Caco-2 (cell line): ENCODE measurements at regions not wholly inside any gene's neighbourhood (a gene's known extent, or its start where the extent isn't known, plus 50 kb on each side); places are given as distances from the start of the nearest gene placed in this dataset.

Experiments
- BruUV-seq: library from RNA; stranded (reverse); fragments of 400-500 nt; replicated peaks from 2 replicates; lab custom pipeline; 2021; lab: Mats Ljungman, UMichigan
- CTCF ChIA-PET: fragments of 300-600 bp; sonication (Branson Sonifier 250); formaldehyde crosslinking; loops from one replicate; lab custom pipeline; 2022; ENCODE audit warnings: antibody characterized with exemption; lab: Charles Lee
- POLR2A ChIA-PET: fragments of 300-600 bp; sonication (Branson Sonifier 250); formaldehyde crosslinking; loops from one replicate; lab custom pipeline; 2022; ENCODE audit warnings: antibody characterized with exemption; lab: Charles Lee
- DNase-seq, 2 experiments: peaks; one replicate each; pipeline versions ENCODE4 v3.0.0 to v3.0.0-alpha.2; 2020 to 2022
- H3K27me3 ChIP-seq: replicated peaks from 2 replicates; pipeline ENCODE4 v1.6.0; 2011; ENCODE audit warnings: low read length; ENCODE audit not compliant: control insufficient read depth, insufficient read depth
- H3K36me3 ChIP-seq: 2 replicates; pipeline ENCODE4 v1.5.1; 2011; ENCODE audit warnings: low read length; ENCODE audit not compliant: control insufficient read depth, insufficient read depth
- H3K4me1 ChIP-seq: fragments of 250-450 bp; sonication (Bioruptor Pico); 2 replicates; pipeline ENCODE4 v1.5.1; 2020; ENCODE audit warnings: mild to moderate bottlenecking
- H3K4me3 ChIP-seq: 2 replicates; pipeline ENCODE4 v1.5.1; 2011; ENCODE audit warnings: low read depth, mild to moderate bottlenecking, control low read depth, low read length
- H3K9me3 ChIP-seq: fragments of 250-450 bp; sonication (Bioruptor Pico); 2 replicates; pipeline ENCODE4 v1.5.1; 2020; ENCODE audit warnings: mild to moderate bottlenecking, moderate library complexity
- H3K27ac Mint-ChIP-seq: one replicate; pipeline ENCODE4 v1.8.0; 2022; ENCODE audit warnings: mixed read lengths; ENCODE audit not compliant: unreplicated experiment
- H3K27me3 Mint-ChIP-seq: one replicate; pipeline ENCODE4 v1.8.0; 2022; ENCODE audit warnings: mixed read lengths; ENCODE audit not compliant: insufficient read depth, unreplicated experiment
- H3K36me3 Mint-ChIP-seq: one replicate; pipeline ENCODE4 v1.8.0; 2022; ENCODE audit warnings: mild to moderate bottlenecking, mixed read lengths; ENCODE audit not compliant: insufficient read depth, unreplicated experiment
- H3K4me1 Mint-ChIP-seq: one replicate; pipeline ENCODE4 v1.8.0; 2022; ENCODE audit warnings: low read depth, mixed read lengths; ENCODE audit not compliant: unreplicated experiment
- H3K4me3 Mint-ChIP-seq: one replicate; pipeline ENCODE4 v1.8.0; 2022; ENCODE audit warnings: mild to moderate bottlenecking, moderate library complexity, mixed read lengths; ENCODE audit not compliant: unreplicated experiment
- H3K9me3 Mint-ChIP-seq: one replicate; pipeline ENCODE4 v1.8.0; 2022; ENCODE audit warnings: mixed read lengths; ENCODE audit not compliant: unreplicated experiment
- intact Hi-C: fragments of 100-400 bp; cut with micrococcal nuclease; formaldehyde crosslinking; loops from one replicate; pipeline ENCODE4 v1.10.0; 2022; ENCODE audit not compliant: unreplicated experiment
- TF ChIP-seq, protein P1 (sequence below), 2 experiments: fragments of 200-600 bp in 1 of 2; IDR thresholded peaks; 1 replicate in 1 of 2; 2 replicates in 1 of 2; pipeline versions ENCODE4 v1.5.1 to v1.8.0; 2011 to 2022; ENCODE audit warnings: antibody characterized with exemption in 1 of 2, control low read depth in 1 of 2, inconsistent platforms in 1 of 2, low read depth in 1 of 2, low read length in 1 of 2, mild to moderate bottlenecking in 1 of 2, moderate library complexity in 1 of 2; ENCODE audit not compliant: insufficient read depth in 1 of 2, severe bottlenecking in 1 of 2, unreplicated experiment in 1 of 2

- POLR2A ChIA-PET, result no interaction called here
- BruUV-seq, result no TSS peak
Measured at GRCh38 chr7:109224100-109224499, 654.4 kb downstream of the DNAJB9 start.

DNA sequence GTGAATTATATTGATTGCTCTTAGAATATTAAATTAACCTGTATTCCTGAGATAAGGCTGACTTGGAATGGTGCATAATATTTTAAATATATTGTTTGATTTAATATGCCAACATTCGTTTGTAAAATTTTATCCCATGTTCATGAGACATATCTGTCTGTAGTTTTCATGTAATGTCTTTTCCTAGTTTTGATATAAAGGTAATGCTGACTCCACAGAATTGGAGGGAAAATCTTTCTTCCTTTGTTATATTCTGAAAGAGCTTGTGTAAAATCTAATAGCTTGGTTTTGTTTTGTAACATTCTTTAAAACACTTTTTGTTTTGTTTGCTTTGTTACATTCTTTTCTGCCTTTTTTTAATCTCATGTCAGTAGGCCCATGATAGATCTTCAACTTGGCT lies 657.0 kb downstream of the DNAJB9 start:
- H3K36me3 Mint-ChIP-seq, result no peaks in the 10 kb centered on the region
- no TSS peak for BruUV-seq
- H3K9me3 Mint-ChIP-seq, result no peaks in the 10 kb centered on the region
- no peak overlapping the region for H3K4me3 Mint-ChIP-seq
- no peaks in the 10 kb centered on the region for H3K36me3 ChIP-seq
- no peaks in the 10 kb centered on the region for H3K4me1 ChIP-seq
- no peak overlapping the region for H3K4me3 ChIP-seq
- no peak overlapping the region for H3K27ac Mint-ChIP-seq
- H3K9me3 ChIP-seq, result no peaks in the 10 kb centered on the region
- no peaks in the 10 kb centered on the region for H3K27me3 Mint-ChIP-seq
- CTCF ChIA-PET, result no interaction called here
- POLR2A ChIA-PET, result no interaction called here
- intact Hi-C loops, result no loop called here
- no peaks in the 10 kb centered on the region for H3K4me1 Mint-ChIP-seq
- TF ChIP-seq, protein P1, sequence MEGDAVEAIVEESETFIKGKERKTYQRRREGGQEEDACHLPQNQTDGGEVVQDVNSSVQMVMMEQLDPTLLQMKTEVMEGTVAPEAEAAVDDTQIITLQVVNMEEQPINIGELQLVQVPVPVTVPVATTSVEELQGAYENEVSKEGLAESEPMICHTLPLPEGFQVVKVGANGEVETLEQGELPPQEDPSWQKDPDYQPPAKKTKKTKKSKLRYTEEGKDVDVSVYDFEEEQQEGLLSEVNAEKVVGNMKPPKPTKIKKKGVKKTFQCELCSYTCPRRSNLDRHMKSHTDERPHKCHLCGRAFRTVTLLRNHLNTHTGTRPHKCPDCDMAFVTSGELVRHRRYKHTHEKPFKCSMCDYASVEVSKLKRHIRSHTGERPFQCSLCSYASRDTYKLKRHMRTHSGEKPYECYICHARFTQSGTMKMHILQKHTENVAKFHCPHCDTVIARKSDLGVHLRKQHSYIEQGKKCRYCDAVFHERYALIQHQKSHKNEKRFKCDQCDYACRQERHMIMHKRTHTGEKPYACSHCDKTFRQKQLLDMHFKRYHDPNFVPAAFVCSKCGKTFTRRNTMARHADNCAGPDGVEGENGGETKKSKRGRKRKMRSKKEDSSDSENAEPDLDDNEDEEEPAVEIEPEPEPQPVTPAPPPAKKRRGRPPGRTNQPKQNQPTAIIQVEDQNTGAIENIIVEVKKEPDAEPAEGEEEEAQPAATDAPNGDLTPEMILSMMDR (IDR thresholded peaks at IDR 0.05; ENCODE audit: insufficient read depth in 1 of 2, low read depth in 1 of 2, low read length in 1 of 2, severe bottlenecking in 1 of 2, unreplicated experiment in 1 of 2), result no peak
- DNase-seq, result no peak
- H3K27me3 ChIP-seq, result no peaks in the 10 kb centered on the region

More at GRCh38 chr7:109224100-109224499, 654.4 kb downstream of the DNAJB9 start:
- H3K4me1 ChIP-seq, result no peaks in the 10 kb centered on the region
- no peaks in the 10 kb centered on the region for H3K9me3 ChIP-seq
- H3K9me3 Mint-ChIP-seq, result no peaks in the 10 kb centered on the region
- CTCF ChIA-PET, result no interaction called here
- H3K36me3 ChIP-seq, result no peaks in the 10 kb centered on the region
- no peaks in the 10 kb centered on the region for H3K4me1 Mint-ChIP-seq
- H3K27ac Mint-ChIP-seq, result no peak overlapping the region
- intact Hi-C loops, result no loop called here
- DNase-seq, result no peak
- no peaks in the 10 kb centered on the region for H3K36me3 Mint-ChIP-seq
- no peak overlapping the region for H3K4me3 ChIP-seq
- TF ChIP-seq, protein P1 (IDR thresholded peaks at IDR 0.05; ENCODE audit: insufficient read depth in 1 of 2, low read depth in 1 of 2, low read length in 1 of 2, severe bottlenecking in 1 of 2, unreplicated experiment in 1 of 2), result no peak
- no peak overlapping the region for H3K4me3 Mint-ChIP-seq
- no peaks in the 10 kb centered on the region for H3K27me3 ChIP-seq
- H3K27me3 Mint-ChIP-seq, result no peaks in the 10 kb centered on the region

DNA sequence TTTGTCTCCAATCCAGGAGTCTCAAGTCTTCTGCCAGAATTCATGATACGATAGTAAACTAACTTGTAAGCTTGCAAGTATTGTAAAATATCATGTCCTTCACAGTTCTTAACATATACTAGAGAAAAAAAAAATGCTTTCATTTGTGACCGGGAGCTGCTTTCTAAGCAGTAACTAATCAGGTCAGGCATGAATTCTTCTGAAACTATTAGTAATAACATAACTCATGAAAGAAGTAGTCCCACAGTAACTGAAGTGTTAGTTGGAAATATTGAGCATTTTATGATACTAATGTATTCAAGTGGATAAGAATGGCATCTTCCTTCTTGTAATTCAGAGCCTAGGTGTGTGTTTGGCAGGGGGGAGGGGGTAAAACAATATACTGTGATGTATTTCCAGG lies 665.6 kb downstream of the DNAJB9 start:
- ChIA-PET POLR2A (no interaction called here), CTCF (no interaction called here)
- Histone ChIP-seq H3K4me3 (no peak overlapping the region), H3K4me1 (no peaks in the 10 kb centered on the region), H3K9me3 (no peaks in the 10 kb centered on the region), H3K36me3 (no peaks in the 10 kb centered on the region), H3K27me3 (no peaks in the 10 kb centered on the region)
- no TSS peak for BruUV-seq
- DNase-seq, result no peak
- TF ChIP-seq, protein P1 (IDR thresholded peaks at IDR 0.05; ENCODE audit: insufficient read depth in 1 of 2, low read depth in 1 of 2, low read length in 1 of 2, severe bottlenecking in 1 of 2, unreplicated experiment in 1 of 2), result no peak
- no peaks in the 10 kb centered on the region for H3K27me3 Mint-ChIP-seq
- H3K36me3 Mint-ChIP-seq, result no peaks in the 10 kb centered on the region
- H3K4me3 Mint-ChIP-seq, result no peak overlapping the region
- intact Hi-C loops, result no loop called here
- H3K9me3 Mint-ChIP-seq, result peaks cover 10% of the 10 kb centered on the region
- H3K27ac Mint-ChIP-seq, result no peak overlapping the region
- no peaks in the 10 kb centered on the region for H3K4me1 Mint-ChIP-seq
